ENCODE measurements at regions not wholly inside any gene's neighbourhood (a gene's known extent, or its start where the extent isn't known, plus 50 kb on each side); places are given as distances from the start of the nearest gene placed in this dataset.

GRCh38 chr9:71582347-71582746 lies 186.0 kb downstream of the CEMIP2 start:
- Histone ChIP-seq H3K27ac (ENCODE audit: insufficient read depth, low read depth, low read length) (no peak overlapping the region), H3K36me3 (ENCODE audit: control insufficient read depth in 2 of 2, extremely low read depth in 1 of 2, insufficient read depth in 2 of 2, low read length in 2 of 2) (no peaks in the 10 kb centered on the region), H3K9ac (replicated peaks; ENCODE audit: extremely low read depth, insufficient read depth, low read length) (no peak overlapping the region), H3K27me3 (ENCODE audit: control insufficient read depth in 2 of 2, insufficient read depth in 2 of 2, low read length in 2 of 2) (no peaks in the 10 kb centered on the region), H2AFZ (ENCODE audit: low read depth, low read length) (no peak overlapping the region), H4K20me1 (replicated peaks; ENCODE audit: control insufficient read depth, extremely low read depth, insufficient read depth, low read length) (no peaks in the 10 kb centered on the region), H3K9me1 (replicated peaks; ENCODE audit: control insufficient read depth, extremely low read depth, insufficient read depth, low read length) (no peaks in the 10 kb centered on the region), H3K4me1 (ENCODE audit: control insufficient read depth, extremely low read depth, insufficient read depth, low read length) (no peaks in the 10 kb centered on the region), H3K4me3 (replicated peaks in 1 of 3; ENCODE audit: insufficient read depth in 1 of 3, low read depth in 1 of 3, low read length in 3 of 3) (no peak overlapping the region), H3K4me2 (ENCODE audit: insufficient read depth, low read length) (no peak overlapping the region), H3K79me2 (ENCODE audit: control insufficient read depth, insufficient read depth, low read length) (no peaks in the 10 kb centered on the region), H3K9me3 (replicated peaks; ENCODE audit: control insufficient read depth, insufficient read depth, low read length) (no peaks in the 10 kb centered on the region)
- BruUV-seq (replicated peaks), result no TSS peak
- ChIA-PET POLR2A (no interaction called here), CTCF (no interaction called here)
- dilution Hi-C loops (cut with MboI; ENCODE audit: extremely low pct_ligation_motif_present, low sequenced_read_pairs) (no loop called here), intact Hi-C loops (cut with micrococcal nuclease) (no loop called here)
- FAIRE-seq (no peak), DNase-seq (ENCODE audit: low read depth, low spot score) (no peak)
- TF ChIP-seq CTCF (IDR thresholded peaks at IDR 0.05; ENCODE audit: extremely low read depth in 1 of 2, insufficient read depth in 1 of 2, low read depth in 1 of 2, low read length in 2 of 2) (no peak), JUN (IDR thresholded peaks at IDR 0.05; ENCODE audit: borderline replicate concordance, insufficient read depth, insufficient read length, low read depth) (no peak)

- no TSS peak for BruUV-seq (replicated peaks)
- CTCF ChIA-PET, result no interaction called here
- no peak for FAIRE-seq
- H3K79me2 ChIP-seq (ENCODE audit: control insufficient read depth, insufficient read depth, low read length), result no peaks in the 10 kb centered on the region
- POLR2A ChIA-PET, result interaction anchor here (0.6 kb wide), 1 partner anchor 138 kb away, joined by 3 read pairs; no protein-coding TSS in a partner anchor
- H3K27ac ChIP-seq (ENCODE audit: insufficient read depth, low read depth, low read length), result no peak overlapping the region
- no peaks in the 10 kb centered on the region for H3K36me3 ChIP-seq (ENCODE audit: control insufficient read depth in 2 of 2, extremely low read depth in 1 of 2, insufficient read depth in 2 of 2, low read length in 2 of 2)
- no peak for DNase-seq (ENCODE audit: low read depth, low spot score)
- H3K4me3 ChIP-seq (replicated peaks in 1 of 3; ENCODE audit: insufficient read depth in 1 of 3, low read depth in 1 of 3, low read length in 3 of 3), result no peak overlapping the region
- H3K27me3 ChIP-seq (ENCODE audit: control insufficient read depth in 2 of 2, insufficient read depth in 2 of 2, low read length in 2 of 2), result peaks cover 0 to 3% of the 10 kb centered on the region in 2 experiments
- TF ChIP-seq JUN (IDR thresholded peaks at IDR 0.05; ENCODE audit: borderline replicate concordance, insufficient read depth, insufficient read length, low read depth) (no peak), GATA2 (IDR thresholded peaks at IDR 0.05; ENCODE audit: insufficient read depth, insufficient read length, low read depth, low read length) (no peak), MAX (IDR thresholded peaks at IDR 0.05; ENCODE audit: insufficient read depth, insufficient read length) (no peak), MYC (IDR thresholded peaks at IDR 0.05; ENCODE audit: low read depth, low read length) (no peak), EZH2 (IDR thresholded peaks at IDR 0.05; ENCODE audit: borderline replicate concordance, low read depth, low read length, severe bottlenecking) (no peak), POLR2AphosphoS5 (IDR thresholded peaks at IDR 0.05; ENCODE audit: insufficient read depth, low read depth, low read length) (no peak), POLR2A (IDR thresholded peaks at IDR 0.05; ENCODE audit: low read depth, low read length) (no peak), FOS (IDR thresholded peaks at IDR 0.05; ENCODE audit: borderline replicate concordance, insufficient read depth, low read length) (no peak), CTCF (IDR thresholded peaks at IDR 0.05; ENCODE audit: extremely low read depth in 1 of 2, insufficient read depth in 1 of 2, low read depth in 1 of 2, low read length in 2 of 2) (no peak)
- dilution Hi-C loops (cut with MboI; ENCODE audit: extremely low pct_ligation_motif_present, low sequenced_read_pairs), result no loop called here
- H4K20me1 ChIP-seq (replicated peaks; ENCODE audit: control insufficient read depth, extremely low read depth, insufficient read depth, low read length), result no peaks in the 10 kb centered on the region
- H3K9ac ChIP-seq (replicated peaks; ENCODE audit: extremely low read depth, insufficient read depth, low read length), result no peak overlapping the region
- intact Hi-C loops (cut with micrococcal nuclease), result no loop called here
- H3K4me2 ChIP-seq (ENCODE audit: insufficient read depth, low read length), result no peak overlapping the region
- H3K9me1 ChIP-seq (replicated peaks; ENCODE audit: control insufficient read depth, extremely low read depth, insufficient read depth, low read length), result no peaks in the 10 kb centered on the region
- H2AFZ ChIP-seq (ENCODE audit: low read depth, low read length), result no peak overlapping the region
- H3K4me1 ChIP-seq (ENCODE audit: control insufficient read depth, extremely low read depth, insufficient read depth, low read length), result no peaks in the 10 kb centered on the region
- no peaks in the 10 kb centered on the region for H3K9me3 ChIP-seq (replicated peaks; ENCODE audit: control insufficient read depth, insufficient read depth, low read length)
These were observed 187.2 kb downstream of the CEMIP2 start for GRCh38 chr9:71581101-71581500.

Data from endothelial cell of umbilical vein (primary cell).